GM18502 (cell line): ENCODE measurements at regions not wholly inside any gene's neighbourhood (a gene's known extent, or its start where the extent isn't known, plus 50 kb on each side); places are given as distances from the start of the nearest gene placed in this dataset.
"Not testable (repeated sequence)": the region's sequence is repeated elsewhere in the genome, so short reads cannot be mapped to it uniquely, and the experiment has no call there.

Experiments
- ATAC-seq: cut with Tn5 transposase; IDR thresholded peaks from one replicate; pipeline ENCODE4 v1.9.1; 2021; ENCODE audit warnings: mild to moderate bottlenecking; ENCODE audit not compliant: unreplicated experiment, poor library complexity

- not testable (repeated sequence) for ATAC-seq
Measured at GRCh38 chr7:156006876-156007275, 194.6 kb upstream of the SHH start.

- no peak for ATAC-seq
Measured at GRCh38 chr7:156006024-156006423, 193.8 kb upstream of the SHH start.

DNA sequence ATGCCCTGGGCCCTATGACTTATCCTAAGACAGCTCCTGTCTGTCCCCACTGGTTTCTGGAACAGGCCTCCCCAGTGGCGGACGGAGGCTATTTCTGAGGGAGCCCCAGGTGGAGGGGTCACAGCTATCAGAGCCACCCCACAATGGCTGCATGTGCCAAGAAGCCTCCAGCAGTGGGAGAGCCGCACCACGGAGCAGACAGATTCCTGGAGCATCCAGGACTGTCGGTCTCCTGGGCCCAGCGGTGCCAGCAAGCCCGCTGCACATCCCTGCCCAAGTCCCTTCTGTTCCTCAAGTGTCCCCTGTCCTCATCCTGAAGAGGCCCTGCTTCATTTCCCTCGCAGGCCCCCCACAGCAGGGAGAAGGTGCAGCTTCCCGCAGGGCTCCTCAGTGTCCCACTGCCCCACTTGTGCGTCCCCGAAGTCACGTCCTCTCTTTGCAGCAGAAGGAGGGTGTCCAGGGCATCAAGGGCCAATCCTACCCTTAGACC, 193.0 kb upstream of the SHH start:
- no peak for ATAC-seq

DNA sequence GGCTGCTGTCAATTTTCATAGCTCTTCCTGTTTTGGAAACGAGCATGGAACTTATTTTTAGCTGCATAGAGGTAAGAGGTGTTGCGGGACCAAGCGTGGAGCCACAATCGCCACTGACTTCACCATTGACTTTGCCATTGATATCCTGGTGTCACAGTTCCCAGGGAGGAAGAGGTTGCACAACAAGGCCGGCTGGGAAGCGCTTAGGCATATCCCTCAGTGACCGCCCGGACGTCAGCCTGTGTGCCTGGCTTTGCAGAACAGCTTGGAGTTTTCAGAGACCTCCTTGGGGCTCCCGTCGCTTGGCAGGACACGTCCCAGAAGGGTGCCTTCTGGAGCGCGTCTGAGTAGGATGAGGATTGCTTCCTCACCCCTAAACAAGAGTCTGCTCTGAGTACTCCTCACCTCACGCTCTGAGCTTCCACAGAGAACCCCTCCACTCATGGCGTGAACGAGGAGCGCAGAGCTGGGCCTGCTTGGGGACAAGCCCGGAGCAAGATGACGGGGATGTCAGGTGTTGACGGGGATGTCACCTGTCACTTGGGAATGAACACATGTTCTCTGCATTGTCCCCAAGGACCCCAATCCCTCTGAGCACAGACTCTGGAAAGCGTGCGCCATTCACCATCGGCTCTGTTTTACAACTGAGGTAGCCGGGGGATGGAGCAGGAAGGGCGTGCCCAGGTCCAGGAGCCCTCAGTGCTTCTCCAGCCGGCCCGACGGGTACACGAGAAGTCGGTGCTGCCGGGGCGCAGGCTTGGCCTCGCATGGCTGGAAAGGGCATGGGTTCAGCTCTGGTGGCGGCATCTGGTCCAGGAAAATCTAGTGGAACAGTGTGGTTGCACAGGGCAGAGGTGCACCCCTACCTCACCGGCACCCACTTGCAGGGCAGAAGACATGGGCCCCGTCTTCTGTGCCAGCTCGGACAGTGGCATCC, 192.3 kb upstream of the SHH start:
- ATAC-seq, result no peak

- no peak for ATAC-seq
Measured at GRCh38 chr7:156003220-156004162, 191.2 kb upstream of the SHH start.

- ATAC-seq, result no peak
Measured at GRCh38 chr7:156002362-156003066, 190.3 kb upstream of the SHH start.

DNA sequence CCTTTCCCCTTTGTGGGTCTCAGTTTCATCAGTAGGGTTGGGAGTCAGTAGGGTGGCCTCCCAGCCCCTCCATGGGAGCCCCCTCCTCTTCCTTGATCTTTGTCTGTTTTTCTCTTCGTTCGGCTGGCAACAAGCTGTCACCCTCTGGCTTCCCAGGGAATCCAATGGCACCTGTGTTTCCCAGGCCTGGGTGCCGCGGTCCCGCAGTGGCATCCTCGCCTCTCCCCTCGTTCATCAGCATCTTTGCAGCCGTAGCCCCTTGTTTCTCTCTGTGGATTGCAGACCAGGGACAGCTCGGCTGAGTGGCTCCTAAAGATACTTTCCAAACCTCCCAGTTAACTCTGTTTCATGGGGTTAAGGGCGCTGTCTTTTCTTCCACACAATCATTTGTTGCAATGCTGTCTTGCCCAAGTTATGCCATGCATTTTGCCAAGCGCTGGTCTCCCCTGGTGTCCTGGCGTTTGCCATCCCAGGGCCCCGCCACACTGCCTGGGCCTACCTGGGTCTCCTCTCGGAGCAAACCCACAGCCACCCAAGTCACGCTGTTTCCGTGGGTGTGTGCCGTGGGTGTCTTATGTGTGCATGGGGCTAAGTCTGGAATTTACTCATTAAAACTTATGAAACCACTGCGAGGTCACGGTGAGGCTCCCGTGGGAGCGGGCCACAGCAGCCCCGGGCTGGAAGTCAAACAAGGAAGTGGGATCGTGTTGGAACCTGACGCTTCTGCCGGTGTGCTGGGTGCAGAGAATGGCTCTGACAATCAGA, 189.4 kb upstream of the SHH start:
- no peak for ATAC-seq

DNA sequence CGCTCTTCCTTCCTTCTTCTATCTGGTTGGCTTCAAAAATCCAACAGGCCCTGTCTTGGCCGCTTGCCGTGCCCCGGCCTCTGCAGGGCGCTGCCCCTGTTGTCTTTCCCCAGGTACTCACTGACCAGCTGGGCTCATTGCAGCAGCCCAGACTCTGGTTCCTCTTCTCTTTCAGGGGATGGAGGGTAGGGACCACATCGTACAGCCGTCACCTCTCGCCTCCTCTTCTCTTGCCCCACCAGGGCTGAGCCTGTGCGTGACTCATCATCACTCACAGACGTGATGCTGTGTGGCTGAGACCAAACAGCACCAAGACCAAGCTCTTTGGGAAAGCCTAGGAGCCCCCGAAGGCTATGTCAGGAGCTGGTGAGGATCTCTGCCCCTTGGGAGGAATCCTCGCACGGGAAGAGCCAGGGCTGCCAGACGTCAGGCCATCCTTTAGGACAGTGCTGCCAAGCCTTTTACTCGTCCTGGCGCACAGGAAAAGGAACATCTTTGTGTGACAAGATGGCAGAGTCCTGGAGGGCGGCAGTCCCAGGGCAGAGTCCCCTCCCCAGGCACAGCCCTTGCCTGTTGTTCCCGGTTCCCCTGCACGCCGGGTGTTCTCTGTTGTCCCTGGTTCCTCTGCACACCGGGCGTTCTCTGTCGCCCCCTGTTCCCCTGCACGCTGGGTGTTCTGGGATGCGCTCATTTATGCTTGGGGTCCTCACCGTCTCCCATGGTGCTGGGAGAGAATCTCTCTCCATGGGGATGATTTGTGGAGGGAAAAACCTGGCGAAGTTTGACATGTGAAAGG, 188.5 kb upstream of the SHH start:
- ATAC-seq, result no peak

- ATAC-seq, result no peak
Measured at GRCh38 chr7:155999631-156000489, 187.6 kb upstream of the SHH start.

- ATAC-seq, result no peak
Measured at GRCh38 chr7:155998766-155999630, 186.7 kb upstream of the SHH start.

GRCh38 chr7:155998328-155998691, 186.0 kb upstream of the SHH start:
- no peak for ATAC-seq

DNA sequence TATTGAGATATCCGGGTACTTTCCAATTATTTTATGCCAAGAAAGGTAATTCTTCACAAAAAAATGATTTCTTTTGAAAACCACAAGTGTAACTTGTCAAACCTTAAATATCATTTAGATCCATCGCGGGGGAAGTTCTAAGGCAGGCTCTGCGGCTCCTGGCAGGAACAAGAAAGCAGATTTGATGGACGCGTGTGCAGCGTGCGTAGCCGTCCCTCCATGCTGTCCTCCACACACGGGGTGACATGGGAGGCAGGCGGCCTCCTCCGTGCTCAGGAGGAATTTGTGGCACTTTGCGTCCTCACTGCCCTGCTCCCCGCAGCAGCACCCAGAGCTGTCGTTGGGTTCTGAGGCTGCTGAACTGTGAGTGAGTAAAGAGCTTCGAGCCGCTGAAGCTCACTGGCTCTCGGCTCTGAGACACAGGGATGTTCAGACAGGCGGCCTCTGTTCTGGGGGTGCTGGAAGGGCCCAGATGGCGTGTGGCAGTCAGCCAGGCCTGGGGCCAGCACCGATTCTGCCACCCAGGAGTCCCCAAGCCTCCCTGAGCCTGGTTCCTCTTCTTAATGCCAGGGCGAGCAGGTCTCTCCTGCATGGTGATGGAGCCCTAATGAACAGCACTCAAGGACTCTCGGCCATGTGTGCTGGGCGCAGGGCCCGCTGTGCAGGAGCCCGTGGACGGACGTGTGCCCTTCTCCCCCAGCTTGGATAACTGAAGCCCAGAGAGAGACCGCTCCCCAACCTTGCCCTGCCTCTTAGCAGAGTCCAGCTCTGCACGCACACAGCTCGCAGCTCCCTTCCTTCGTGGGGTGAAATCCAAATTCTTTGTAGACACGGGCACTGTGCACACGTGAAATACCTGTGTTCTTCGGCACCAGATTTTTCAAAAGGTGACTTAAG, 185.4 kb upstream of the SHH start:
- ATAC-seq, result no peak

GRCh38 chr7:155996718-155997280, 184.5 kb upstream of the SHH start:
- ATAC-seq, result no peak

DNA sequence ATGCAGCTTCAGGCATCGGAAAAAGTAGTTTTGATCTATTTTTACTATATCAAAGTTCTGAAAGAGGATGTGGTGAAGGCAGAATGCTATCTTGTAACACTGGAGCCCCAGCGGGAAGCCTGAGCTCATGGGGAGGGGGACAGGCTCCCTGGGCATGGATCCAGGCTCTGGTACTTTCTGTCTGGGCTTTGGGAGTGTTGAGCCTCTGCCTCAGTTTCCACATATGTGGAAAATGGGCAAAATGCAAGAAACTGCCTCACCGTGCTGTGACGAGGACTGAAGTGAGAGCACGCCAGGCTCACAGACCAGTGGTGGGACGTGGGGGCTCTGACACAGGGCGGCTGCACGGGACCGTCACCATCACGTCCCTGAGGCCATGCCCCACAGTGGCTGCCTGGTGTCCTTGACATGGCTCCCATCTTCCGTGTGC, 182.9 kb upstream of the SHH start:
- ATAC-seq, result no peak

- no peak for ATAC-seq
Measured at GRCh38 chr7:155994279-155994811, 182.1 kb upstream of the SHH start.
